ENCODE measurements at regions not wholly inside any gene's neighbourhood (a gene's known extent, or its start where the extent isn't known, plus 50 kb on each side); places are given as distances from the start of the nearest gene placed in this dataset.
A peak's percentile ranks its signal among the peaks of the same experiment; 100 is the strongest.
"Not testable (repeated sequence)": the region's sequence is repeated elsewhere in the genome, so short reads cannot be mapped to it uniquely, and the experiment has no call there.

DNA sequence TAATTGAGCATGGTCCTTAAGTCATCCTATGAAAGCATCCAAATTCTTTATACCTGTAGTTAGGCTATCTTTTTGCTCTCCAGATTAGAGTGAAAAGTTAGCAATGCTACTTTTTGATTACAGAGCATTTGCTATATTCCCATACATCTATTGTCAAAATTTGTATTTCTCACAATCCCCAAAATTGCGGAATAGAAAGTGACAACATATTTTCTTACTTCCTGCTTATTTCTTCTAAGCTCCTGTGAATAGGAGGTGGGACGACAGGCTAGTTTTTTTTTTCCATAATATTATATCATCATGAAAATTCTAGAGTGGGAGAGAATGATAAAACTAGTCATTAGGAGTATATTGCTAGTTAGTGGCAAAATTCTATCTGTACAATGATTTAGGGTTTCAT lies 264.0 kb upstream of the DPYD start:
- DNase-seq: no peak

GRCh38 chr1:98181036-98181764 lies 260.4 kb upstream of the DPYD start:
- DNase-seq: no peak

DNA sequence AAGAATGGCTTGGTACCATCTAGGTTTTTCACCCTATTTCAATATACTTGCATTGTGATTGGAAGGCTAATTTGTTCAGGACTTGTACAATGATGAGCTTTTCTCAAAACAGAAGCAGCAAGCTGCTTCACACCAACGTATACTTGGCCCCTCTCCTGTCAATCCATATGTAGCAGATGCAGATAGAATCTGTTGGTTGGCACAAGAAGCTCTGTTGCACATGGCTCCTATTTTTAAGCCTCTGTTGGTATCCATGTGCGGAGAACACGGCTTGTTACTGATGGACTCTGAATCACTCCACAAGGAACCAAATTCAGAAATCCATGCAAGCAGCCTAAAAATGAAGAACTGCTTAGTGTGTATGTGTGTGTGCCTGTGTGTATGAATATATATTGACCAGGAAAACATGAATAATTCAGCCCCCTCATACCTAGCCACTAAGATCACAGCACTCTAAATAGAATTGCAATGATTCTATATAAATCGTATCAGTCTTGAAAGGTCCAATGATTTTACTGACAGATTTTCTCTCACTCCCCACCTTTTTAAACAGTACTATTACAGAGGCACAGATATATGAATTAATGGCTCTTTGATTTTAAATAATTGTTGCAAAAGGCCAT lies 258.4 kb upstream of the DPYD start:
- DNase-seq: no peak

DNA sequence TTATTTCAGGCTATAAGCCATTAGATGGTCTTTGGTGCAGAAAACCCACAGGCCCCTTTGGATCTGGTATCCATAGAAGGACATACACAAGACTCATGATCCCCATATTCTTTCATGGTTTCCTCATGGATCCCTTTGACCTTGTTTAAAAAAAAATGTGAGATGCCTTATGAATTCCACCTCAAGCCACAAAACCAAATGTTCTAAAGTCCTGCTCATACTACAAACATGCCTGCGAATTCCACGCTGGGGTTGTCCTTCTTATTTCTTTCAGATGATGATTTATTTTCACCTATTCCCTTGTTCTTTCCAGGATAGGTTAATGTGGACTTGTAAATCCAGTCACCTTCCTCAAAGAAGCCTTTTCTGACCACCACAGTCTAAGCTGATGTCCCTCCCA lies 256.9 kb upstream of the DPYD start:
- DNase-seq: no peak

- DNase-seq: no peak
These were observed 256.1 kb upstream of the DPYD start for GRCh38 chr1:98176936-98177335.

- no peak for DNase-seq
These were observed 255.6 kb upstream of the DPYD start for GRCh38 chr1:98176414-98176813.

DNA sequence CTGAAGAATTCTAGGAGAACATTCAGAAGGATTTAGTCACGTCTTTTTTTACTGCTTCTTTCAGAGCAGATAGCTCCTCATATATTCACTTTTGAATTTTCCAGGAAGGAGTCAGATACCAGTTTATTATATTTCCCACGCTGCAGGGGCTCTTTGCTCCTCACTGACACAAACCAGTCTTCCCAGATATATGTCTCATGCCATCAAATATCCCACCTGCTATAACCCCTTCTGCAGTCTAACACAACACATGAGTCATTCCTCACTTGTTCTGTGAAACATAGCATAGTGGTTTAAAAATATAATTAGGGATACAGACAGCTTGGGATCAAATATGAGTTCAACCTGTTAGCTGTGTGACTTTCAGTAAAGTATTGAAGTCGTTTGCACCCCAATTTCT lies 251.7 kb upstream of the DPYD start:
- no peak for DNase-seq

- no peak for DNase-seq
These were observed 251.2 kb upstream of the DPYD start for GRCh38 chr1:98172022-98172421.

- DNase-seq: no peak
These were observed 243.7 kb upstream of the DPYD start for GRCh38 chr1:98164509-98164908.

DNA sequence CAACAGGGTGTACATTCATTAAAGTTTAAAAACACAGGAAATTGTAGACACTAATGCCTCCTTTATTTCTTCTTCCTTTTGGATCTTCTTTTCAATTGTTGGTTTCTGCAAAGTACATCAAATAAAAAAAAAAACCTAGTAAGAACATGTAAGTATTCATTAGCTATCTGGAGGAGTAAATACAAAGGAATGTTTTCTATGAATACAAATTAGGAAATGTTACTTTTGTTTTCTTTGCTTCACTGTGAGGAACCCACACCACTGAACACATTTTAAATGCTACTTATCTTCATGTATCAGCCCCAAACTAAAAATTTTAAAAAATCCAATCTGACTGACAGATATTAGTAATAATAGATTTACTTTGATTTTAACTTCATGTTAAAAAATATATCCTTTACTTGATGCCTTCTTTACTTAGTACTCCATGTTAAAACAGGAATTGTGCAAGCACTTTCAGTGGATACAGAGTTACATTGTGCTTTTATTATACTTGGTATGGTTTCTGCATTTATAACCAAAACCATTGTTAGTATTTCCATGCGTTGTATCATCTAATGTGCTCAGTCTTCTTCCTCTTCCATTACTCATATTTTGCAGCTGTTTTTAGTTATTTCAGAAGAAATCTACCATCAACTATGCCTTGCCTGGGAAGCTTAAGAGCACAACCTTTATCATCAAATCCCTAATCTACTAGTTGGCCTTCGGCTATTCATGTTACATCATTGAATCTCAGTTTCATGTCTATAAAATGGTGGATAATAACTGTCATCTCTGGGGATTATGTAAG lies 236.9 kb upstream of the DPYD start:
- no peak for DNase-seq

DNA sequence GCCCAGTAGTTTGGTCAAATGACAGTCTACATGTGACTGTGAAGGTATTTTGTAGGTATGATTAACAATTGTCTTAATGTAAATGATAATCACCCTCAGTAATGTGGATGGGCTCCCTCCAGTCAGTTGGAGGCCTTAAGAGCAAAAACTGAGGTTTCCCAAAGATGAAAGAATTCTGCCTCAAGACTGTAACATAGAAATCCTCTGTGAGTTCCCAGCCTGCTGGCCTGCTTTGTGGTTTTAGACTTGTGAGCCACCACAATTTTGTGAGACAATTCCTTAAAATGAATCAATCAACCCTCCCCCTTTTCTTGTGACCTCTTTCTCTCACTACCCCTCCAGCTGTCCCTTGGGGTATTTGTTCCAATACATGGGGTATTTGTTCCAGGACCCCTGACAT lies 226.4 kb upstream of the DPYD start:
- no peak for DNase-seq

GRCh38 chr1:98145655-98146054 lies 224.8 kb upstream of the DPYD start:
- DNase-seq: no peak

- DNase-seq: no peak
These were observed 222.6 kb upstream of the DPYD start for GRCh38 chr1:98143403-98143802.

GRCh38 chr1:98133131-98133530 lies 212.3 kb upstream of the DPYD start:
- DNase-seq: no peak

DNA sequence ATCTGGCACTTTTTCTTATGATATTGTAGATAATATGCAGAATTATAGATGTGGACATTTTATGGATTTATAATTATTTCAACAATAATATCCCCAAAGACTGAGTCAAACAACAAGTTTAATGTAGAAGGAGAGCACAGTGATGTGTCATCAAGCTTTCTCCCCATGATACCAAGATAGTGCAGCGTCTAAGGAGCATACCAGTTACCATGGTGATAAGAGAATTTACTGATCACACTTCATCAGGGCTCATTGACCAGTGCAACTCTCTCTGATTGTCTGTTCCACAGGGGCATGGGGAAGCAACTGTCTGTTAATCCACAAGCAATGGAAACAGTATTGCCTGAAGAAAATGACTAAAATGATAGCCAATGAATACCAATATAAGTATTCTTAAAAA lies 209.6 kb upstream of the DPYD start:
- DNase-seq: no peak

DNA sequence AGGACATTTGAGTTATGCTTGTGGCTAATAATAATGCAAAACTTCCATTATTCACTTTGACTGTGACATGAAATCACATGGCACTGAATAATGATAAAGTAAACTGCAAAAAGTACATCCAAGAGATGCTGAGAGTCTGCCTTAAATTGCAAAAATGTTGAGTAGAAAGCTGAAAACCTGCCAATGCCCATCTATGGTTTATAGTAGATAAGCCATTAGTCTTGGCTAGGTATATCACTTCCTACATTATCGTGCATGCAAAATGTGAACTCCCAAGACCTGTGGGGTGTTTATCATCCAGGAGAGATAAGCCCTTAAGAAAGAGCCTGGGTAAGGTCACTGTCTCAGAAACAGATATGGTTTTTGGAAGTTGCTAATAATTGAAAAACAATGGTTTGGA lies 208.7 kb upstream of the DPYD start:
- DNase-seq: no peak

- no peak for DNase-seq
These were observed 205.9 kb upstream of the DPYD start for GRCh38 chr1:98126740-98127139.

- no peak for DNase-seq
These were observed 200.8 kb upstream of the DPYD start for GRCh38 chr1:98121646-98122045.

DNA sequence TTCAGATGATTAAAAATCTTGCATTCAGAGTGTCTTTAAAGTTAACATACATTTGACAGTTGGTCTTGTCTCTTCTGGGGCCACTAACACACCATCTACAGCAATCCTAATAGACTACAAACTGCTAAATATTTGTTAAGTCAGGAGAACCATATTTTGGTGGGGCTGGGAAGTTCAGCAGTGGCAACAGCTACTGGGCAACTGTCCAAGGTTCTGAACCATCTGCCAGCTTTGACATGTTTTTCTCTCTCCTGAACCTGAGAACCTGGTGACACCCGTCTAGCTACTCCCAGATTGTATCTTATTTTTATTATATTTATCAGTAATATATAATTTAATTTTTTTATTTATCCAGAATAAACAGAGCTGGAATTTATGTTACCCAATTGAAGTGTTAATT lies 199.0 kb upstream of the DPYD start:
- DNase-seq: peak; percentile 41

GRCh38 chr1:98113811-98114210 lies 193.0 kb upstream of the DPYD start:
- DNase-seq: no peak

- DNase-seq: no peak
These were observed 191.8 kb upstream of the DPYD start for GRCh38 chr1:98112626-98113025.

DNA sequence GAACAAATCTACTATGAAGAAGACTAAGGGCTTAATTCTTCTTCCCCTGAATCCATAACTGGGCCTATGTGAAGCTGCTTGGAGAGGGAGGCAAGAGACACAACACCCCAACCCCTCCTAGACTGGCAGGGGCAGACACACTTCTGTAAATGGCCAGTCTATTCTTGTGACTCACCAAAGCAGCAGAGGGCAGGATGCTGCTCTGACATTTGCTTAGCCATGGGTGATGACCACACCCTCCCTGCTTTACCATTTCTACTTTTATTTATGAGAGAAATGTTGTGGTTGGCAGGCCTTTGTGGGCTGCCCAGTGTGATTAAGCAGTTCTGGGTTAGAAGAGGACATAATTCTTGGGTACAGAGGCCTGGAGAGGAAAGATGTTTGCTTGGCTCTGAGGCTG lies 189.8 kb upstream of the DPYD start:
- no peak for DNase-seq

DNA sequence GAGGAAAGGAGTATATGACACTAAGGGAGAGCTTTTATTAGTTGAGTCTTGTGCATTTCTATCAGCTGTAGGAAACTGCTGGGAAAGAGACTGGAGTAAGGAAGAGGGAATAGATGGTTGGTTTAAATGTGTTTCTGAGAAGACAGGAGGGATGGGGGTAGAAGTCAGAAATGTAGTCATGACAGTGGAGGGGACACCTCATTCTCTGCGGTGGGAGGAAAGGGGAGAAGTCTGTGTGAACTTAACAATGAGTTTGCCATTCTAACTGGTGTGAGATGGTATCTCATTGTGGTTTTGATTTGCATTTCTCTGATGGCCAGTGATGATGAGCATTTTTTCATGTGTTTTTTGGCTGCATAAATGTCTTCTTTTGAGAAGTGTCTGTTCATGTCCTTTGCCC lies 187.5 kb upstream of the DPYD start:
- not testable (repeated sequence) for DNase-seq

- DNase-seq: no peak
These were observed 186.4 kb upstream of the DPYD start for GRCh38 chr1:98107256-98107655.
